ENCODE measurements at regions not wholly inside any gene's neighbourhood (a gene's known extent, or its start where the extent isn't known, plus 50 kb on each side); places are given as distances from the start of the nearest gene placed in this dataset.
A peak's percentile ranks its signal among the peaks of the same experiment; 100 is the strongest.

DNA sequence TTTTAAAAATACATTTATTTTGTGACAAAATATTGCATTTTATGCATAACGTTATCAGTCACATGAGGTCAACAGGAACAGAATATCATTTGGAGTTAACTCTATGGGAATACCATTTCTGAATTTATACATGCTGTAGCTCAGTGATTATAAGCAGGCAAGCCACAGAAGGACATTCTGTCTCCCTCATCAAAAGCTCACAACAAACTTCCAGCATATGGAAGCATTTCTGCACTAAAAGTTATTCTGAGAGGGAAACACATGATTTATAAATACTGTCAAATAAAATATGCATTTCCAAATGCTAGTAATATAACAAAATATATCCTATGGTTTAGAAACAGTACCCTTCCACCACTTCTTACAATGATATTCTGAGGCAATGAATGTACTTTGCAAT lies 854.1 kb upstream of the B3GALT2 start:
- H3K4me3 Mint-ChIP-seq = no peak overlapping the region
- H3K4me1 ChIP-seq (ENCODE audit: control insufficient read depth, insufficient read depth, low read length, poor library complexity, severe bottlenecking) = peaks cover 7% of the 10 kb centered on the region
- H3K36me3 Mint-ChIP-seq = no peaks in the 10 kb centered on the region
- no peak overlapping the region for H3K27ac ChIP-seq (ENCODE audit: insufficient read depth, low read length, poor library complexity, severe bottlenecking)
- H3K27me3 ChIP-seq (ENCODE audit: control insufficient read depth, insufficient read depth, low read length) = no peaks in the 10 kb centered on the region
- H3K4me3 ChIP-seq (ENCODE audit: low read depth, low read length) = no peak overlapping the region
- no peak overlapping the region for H3K27ac Mint-ChIP-seq
- ATAC-seq (ENCODE audit: low read depth in 2 of 2) (no peak), DNase-seq (no peak)
- H3K4me1 Mint-ChIP-seq = peaks cover 5 to 34% (median 19%) of the 10 kb centered on the region in 4 donors
- peaks cover 0 to under 1% of the 10 kb centered on the region in 2 experiments for H3K9me3 ChIP-seq (ENCODE audit: control insufficient read depth in 2 of 2, low read length in 2 of 2)
- H3K9me3 Mint-ChIP-seq = peaks cover 0 to 6% (median 0%) of the 10 kb centered on the region in 7 donors
- no peaks in the 10 kb centered on the region for H3K27me3 Mint-ChIP-seq
- H3K36me3 ChIP-seq (ENCODE audit: control insufficient read depth, insufficient read depth, low read length) = no peaks in the 10 kb centered on the region

DNA sequence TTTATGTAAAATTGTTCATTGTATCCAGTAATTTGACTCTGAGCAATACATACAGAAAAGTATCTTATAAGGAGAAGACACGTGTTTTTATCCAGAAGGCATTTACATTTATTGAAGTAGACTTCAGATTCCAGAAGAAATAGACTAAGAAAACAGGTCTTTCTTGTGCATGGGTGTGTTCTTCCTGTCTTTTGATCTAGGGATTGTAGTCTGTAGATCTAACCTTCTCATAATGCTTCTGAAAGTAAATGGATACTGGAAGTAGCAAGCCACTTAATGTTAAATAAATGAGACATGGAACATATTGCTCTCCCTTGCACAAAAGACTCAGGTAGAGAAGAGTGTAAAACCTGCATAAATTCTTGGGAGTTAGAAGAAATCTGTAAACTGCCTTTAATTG lies 853.2 kb upstream of the B3GALT2 start:
- H3K27me3 Mint-ChIP-seq = no peaks in the 10 kb centered on the region
- peak overlapping the region in 1 of 3 donors; percentile 51 for H3K27ac Mint-ChIP-seq
- peak in 1 of 2 donors; percentile 31 for ATAC-seq (ENCODE audit: low read depth in 2 of 2)
- H3K4me1 Mint-ChIP-seq = peaks cover 5 to 28% (median 12%) of the 10 kb centered on the region in 4 donors
- Histone ChIP-seq H3K36me3 (ENCODE audit: control insufficient read depth, insufficient read depth, low read length) (no peaks in the 10 kb centered on the region), H3K9me3 (ENCODE audit: control insufficient read depth in 2 of 2, low read length in 2 of 2) (peaks cover 0 to 2% of the 10 kb centered on the region in 2 experiments), H3K4me1 (ENCODE audit: control insufficient read depth, insufficient read depth, low read length, poor library complexity, severe bottlenecking) (peaks cover 7% of the 10 kb centered on the region), H3K27ac (ENCODE audit: insufficient read depth, low read length, poor library complexity, severe bottlenecking) (no peak overlapping the region), H3K27me3 (ENCODE audit: control insufficient read depth, insufficient read depth, low read length) (no peaks in the 10 kb centered on the region), H3K4me3 (ENCODE audit: low read depth, low read length) (peak overlapping the region; percentile 23)
- H3K4me3 Mint-ChIP-seq = peak overlapping the region in 2 of 4 donors; percentile 53 to 73
- H3K36me3 Mint-ChIP-seq = no peaks in the 10 kb centered on the region
- H3K9me3 Mint-ChIP-seq = peaks cover 0 to 8% (median 0%) of the 10 kb centered on the region in 7 donors
- DNase-seq = peak in 1 of 3 donors; percentile 22

DNA sequence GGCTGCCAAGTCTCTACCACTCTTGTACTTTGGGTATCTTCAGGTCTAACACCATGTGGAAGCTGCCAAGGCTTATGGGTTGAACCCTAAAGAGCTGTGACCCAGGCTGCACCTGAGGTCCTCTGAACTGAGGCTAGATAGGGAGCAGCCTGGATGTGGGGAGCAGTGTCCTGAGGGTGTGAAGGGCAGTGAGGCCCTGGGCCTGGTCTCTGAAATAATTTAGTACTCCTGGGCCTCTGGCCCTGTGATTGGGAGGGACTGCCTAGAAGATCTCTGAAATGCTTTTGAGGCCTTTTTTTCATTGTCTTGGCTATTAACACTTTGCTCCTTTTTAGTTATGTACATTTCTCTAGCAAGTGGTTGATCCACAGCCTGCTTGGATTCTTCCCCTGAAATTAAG lies 847.2 kb upstream of the B3GALT2 start:
- ATAC-seq (ENCODE audit: low read depth in 2 of 2) (no peak), DNase-seq (no peak)
- peaks cover 6 to 12% of the 10 kb centered on the region in 2 experiments for H3K9me3 ChIP-seq (ENCODE audit: control insufficient read depth in 2 of 2, low read length in 2 of 2)
- H3K36me3 Mint-ChIP-seq = peaks cover 7% of the 10 kb centered on the region
- no peak overlapping the region for H3K27ac ChIP-seq (ENCODE audit: insufficient read depth, low read length, poor library complexity, severe bottlenecking)
- H3K27me3 ChIP-seq (ENCODE audit: control insufficient read depth, insufficient read depth, low read length) = no peaks in the 10 kb centered on the region
- no peaks in the 10 kb centered on the region for H3K36me3 ChIP-seq (ENCODE audit: control insufficient read depth, insufficient read depth, low read length)
- no peak overlapping the region for H3K4me3 ChIP-seq (ENCODE audit: low read depth, low read length)
- H3K4me3 Mint-ChIP-seq = no peak overlapping the region
- H3K27ac Mint-ChIP-seq = peak overlapping the region in 1 of 3 donors; percentile 60
- H3K27me3 Mint-ChIP-seq = no peaks in the 10 kb centered on the region
- H3K4me1 Mint-ChIP-seq = peaks cover 0 to 5% (median under 1%) of the 10 kb centered on the region in 4 donors
- no peaks in the 10 kb centered on the region for H3K4me1 ChIP-seq (ENCODE audit: control insufficient read depth, insufficient read depth, low read length, poor library complexity, severe bottlenecking)
- H3K9me3 Mint-ChIP-seq = peaks cover 0 to 22% (median 8%) of the 10 kb centered on the region in 7 donors

DNA sequence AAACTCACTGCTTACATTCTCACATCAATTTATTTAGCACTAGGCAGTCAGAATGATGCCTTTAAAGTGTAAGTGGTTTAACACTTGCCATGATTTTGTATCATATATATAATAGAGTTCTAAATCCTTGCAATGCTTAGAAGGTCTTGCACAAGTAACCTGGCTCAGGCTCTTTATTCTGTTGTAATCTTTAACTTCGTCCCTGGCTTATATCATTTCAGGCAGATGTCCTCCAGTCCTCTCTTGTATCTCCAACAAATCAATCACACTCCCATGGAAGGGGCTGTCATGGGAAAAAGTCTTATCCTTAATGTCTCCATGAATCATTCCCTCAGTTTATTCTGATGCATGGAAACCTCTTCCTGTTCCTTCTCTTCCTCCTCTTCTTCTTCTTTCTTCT lies 841.6 kb upstream of the B3GALT2 start:
- Mint-ChIP-seq H3K36me3 (peaks cover 2% of the 10 kb centered on the region), H3K4me3 (no peak overlapping the region), H3K9me3 (peaks cover 0 to 7% (median 4%) of the 10 kb centered on the region in 7 donors), H3K4me1 (peaks cover 0 to 2% (median 0%) of the 10 kb centered on the region in 4 donors), H3K27ac (no peak overlapping the region), H3K27me3 (no peaks in the 10 kb centered on the region)
- Histone ChIP-seq H3K27ac (ENCODE audit: insufficient read depth, low read length, poor library complexity, severe bottlenecking) (no peak overlapping the region), H3K4me3 (ENCODE audit: low read depth, low read length) (no peak overlapping the region), H3K4me1 (ENCODE audit: control insufficient read depth, insufficient read depth, low read length, poor library complexity, severe bottlenecking) (no peaks in the 10 kb centered on the region), H3K36me3 (ENCODE audit: control insufficient read depth, insufficient read depth, low read length) (no peaks in the 10 kb centered on the region), H3K9me3 (ENCODE audit: control insufficient read depth in 2 of 2, low read length in 2 of 2) (peaks cover under 1% of the 10 kb centered on the region in 2 experiments), H3K27me3 (ENCODE audit: control insufficient read depth, insufficient read depth, low read length) (no peaks in the 10 kb centered on the region)
- ATAC-seq (ENCODE audit: low read depth in 2 of 2) = no peak
- DNase-seq = no peak

DNA sequence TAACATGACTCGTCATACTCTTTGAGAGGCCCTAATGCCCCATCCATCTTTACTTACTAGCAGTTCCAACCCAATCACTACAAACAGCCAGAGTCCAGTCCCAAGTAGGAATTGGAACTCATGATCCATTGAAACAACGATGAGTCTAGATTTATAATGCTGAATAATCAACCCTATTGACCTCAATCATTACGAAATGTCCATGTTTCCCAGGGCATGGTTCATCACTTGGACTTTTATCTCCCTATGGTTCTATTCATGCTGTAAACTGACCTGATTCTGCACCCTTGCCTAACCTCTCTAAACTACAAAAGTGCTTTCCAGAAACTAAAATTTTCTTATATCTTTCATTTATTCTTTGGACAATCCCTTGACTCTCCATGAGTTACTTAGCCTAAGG lies 840.0 kb upstream of the B3GALT2 start:
- H3K36me3 Mint-ChIP-seq = no peaks in the 10 kb centered on the region
- Histone ChIP-seq H3K4me1 (ENCODE audit: control insufficient read depth, insufficient read depth, low read length, poor library complexity, severe bottlenecking) (no peaks in the 10 kb centered on the region), H3K27me3 (ENCODE audit: control insufficient read depth, insufficient read depth, low read length) (no peaks in the 10 kb centered on the region), H3K9me3 (ENCODE audit: control insufficient read depth in 2 of 2, low read length in 2 of 2) (no peaks in the 10 kb centered on the region), H3K36me3 (ENCODE audit: control insufficient read depth, insufficient read depth, low read length) (no peaks in the 10 kb centered on the region), H3K4me3 (ENCODE audit: low read depth, low read length) (no peak overlapping the region), H3K27ac (ENCODE audit: insufficient read depth, low read length, poor library complexity, severe bottlenecking) (no peak overlapping the region)
- H3K9me3 Mint-ChIP-seq = peaks cover 0 to 7% (median 4%) of the 10 kb centered on the region in 7 donors
- H3K4me3 Mint-ChIP-seq = peak overlapping the region in 1 of 4 donors; percentile 1
- DNase-seq (no peak), ATAC-seq (ENCODE audit: low read depth in 2 of 2) (no peak)
- H3K27me3 Mint-ChIP-seq = no peaks in the 10 kb centered on the region
- peaks cover 0 to 2% (median 0%) of the 10 kb centered on the region in 4 donors for H3K4me1 Mint-ChIP-seq
- peak overlapping the region in 1 of 3 donors; percentile 30 for H3K27ac Mint-ChIP-seq

DNA sequence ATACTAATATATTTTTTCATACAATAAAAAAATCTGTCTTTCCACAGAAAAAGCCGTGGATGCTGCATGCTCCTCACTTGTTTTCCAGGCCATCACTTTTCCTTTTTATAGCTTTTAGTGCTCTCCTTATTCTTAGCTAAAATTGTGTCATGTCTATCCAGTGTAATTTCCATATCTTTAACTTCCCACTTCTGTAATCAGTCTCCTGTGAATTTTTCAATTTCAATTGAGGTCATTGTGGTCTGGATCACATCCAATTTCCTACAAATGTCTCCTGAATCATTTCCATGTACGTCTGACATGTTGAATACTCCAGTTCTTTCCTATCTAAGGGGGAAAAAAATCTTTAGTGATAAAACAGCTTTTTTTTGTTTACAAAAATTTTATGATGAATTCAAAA lies 838.2 kb upstream of the B3GALT2 start:
- no peaks in the 10 kb centered on the region for H3K9me3 ChIP-seq (ENCODE audit: control insufficient read depth in 2 of 2, low read length in 2 of 2)
- H3K27me3 ChIP-seq (ENCODE audit: control insufficient read depth, insufficient read depth, low read length) = no peaks in the 10 kb centered on the region
- Mint-ChIP-seq H3K9me3 (peaks cover 0 to 4% (median 3%) of the 10 kb centered on the region in 7 donors), H3K27me3 (no peaks in the 10 kb centered on the region), H3K4me3 (no peak overlapping the region), H3K27ac (no peak overlapping the region), H3K36me3 (no peaks in the 10 kb centered on the region), H3K4me1 (peaks cover 0 to 2% (median 0%) of the 10 kb centered on the region in 4 donors)
- no peaks in the 10 kb centered on the region for H3K4me1 ChIP-seq (ENCODE audit: control insufficient read depth, insufficient read depth, low read length, poor library complexity, severe bottlenecking)
- H3K27ac ChIP-seq (ENCODE audit: insufficient read depth, low read length, poor library complexity, severe bottlenecking) = no peak overlapping the region
- no peaks in the 10 kb centered on the region for H3K36me3 ChIP-seq (ENCODE audit: control insufficient read depth, insufficient read depth, low read length)
- no peak for DNase-seq
- no peak for ATAC-seq (ENCODE audit: low read depth in 2 of 2)
- H3K4me3 ChIP-seq (ENCODE audit: low read depth, low read length) = no peak overlapping the region

DNA sequence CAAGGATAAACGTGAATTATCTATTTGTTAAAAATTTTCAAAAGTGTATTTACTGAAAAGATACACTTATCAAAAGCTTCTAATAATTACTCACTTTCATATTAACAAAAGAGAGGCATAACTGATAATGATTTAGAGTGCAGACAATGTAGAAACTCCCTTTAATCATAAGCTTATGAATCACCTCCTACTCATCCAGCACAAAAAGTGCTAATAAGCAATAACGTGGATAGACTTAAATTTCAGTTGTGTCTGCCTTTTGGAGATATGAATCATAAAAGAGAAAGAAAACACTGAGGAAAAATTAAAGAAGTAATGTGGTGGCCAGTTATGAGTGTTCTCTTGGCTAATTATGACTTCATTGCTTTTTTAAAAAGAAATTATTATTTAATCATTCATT lies 827.6 kb upstream of the B3GALT2 start:
- H3K36me3 Mint-ChIP-seq = no peaks in the 10 kb centered on the region

DNA sequence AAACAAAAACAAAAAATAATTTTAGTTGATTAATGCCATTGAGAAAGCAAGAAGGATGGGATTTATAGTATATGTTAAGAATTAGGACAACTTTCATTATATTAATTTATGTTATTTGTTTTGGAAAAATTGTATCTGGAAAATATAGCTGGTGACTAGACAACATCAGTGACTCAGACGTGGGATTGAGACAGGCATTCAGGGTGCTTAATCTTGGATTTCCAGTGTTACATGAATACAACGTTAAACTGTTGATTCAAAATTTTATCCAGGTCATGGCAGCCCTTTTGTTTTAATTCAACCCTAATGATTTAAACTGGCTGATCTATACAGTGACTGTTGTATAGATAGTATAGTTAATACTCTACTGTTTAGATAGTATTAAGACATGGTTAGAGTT lies 827.1 kb upstream of the B3GALT2 start:
- Mint-ChIP-seq H3K36me3 (no peaks in the 10 kb centered on the region), H3K27me3 (no peaks in the 10 kb centered on the region), H3K9me3 (peaks cover 0 to 10% (median 3%) of the 10 kb centered on the region in 7 donors), H3K27ac (no peak overlapping the region), H3K4me1 (peaks cover 0 to 2% (median 0%) of the 10 kb centered on the region in 4 donors), H3K4me3 (no peak overlapping the region)
- Histone ChIP-seq H3K27ac (ENCODE audit: insufficient read depth, low read length, poor library complexity, severe bottlenecking) (no peak overlapping the region), H3K4me3 (ENCODE audit: low read depth, low read length) (no peak overlapping the region), H3K27me3 (ENCODE audit: control insufficient read depth, insufficient read depth, low read length) (no peaks in the 10 kb centered on the region), H3K4me1 (ENCODE audit: control insufficient read depth, insufficient read depth, low read length, poor library complexity, severe bottlenecking) (no peaks in the 10 kb centered on the region), H3K9me3 (ENCODE audit: control insufficient read depth in 2 of 2, low read length in 2 of 2) (no peaks in the 10 kb centered on the region), H3K36me3 (ENCODE audit: control insufficient read depth, insufficient read depth, low read length) (no peaks in the 10 kb centered on the region)
- ATAC-seq (ENCODE audit: low read depth in 2 of 2) = no peak
- DNase-seq = no peak

More for the DNA sequence above, 827.6 kb upstream of the B3GALT2 start:
- Histone ChIP-seq H3K27me3 (ENCODE audit: control insufficient read depth, insufficient read depth, low read length) (no peaks in the 10 kb centered on the region), H3K4me1 (ENCODE audit: control insufficient read depth, insufficient read depth, low read length, poor library complexity, severe bottlenecking) (no peaks in the 10 kb centered on the region), H3K36me3 (ENCODE audit: control insufficient read depth, insufficient read depth, low read length) (no peaks in the 10 kb centered on the region), H3K27ac (ENCODE audit: insufficient read depth, low read length, poor library complexity, severe bottlenecking) (no peak overlapping the region), H3K9me3 (ENCODE audit: control insufficient read depth in 2 of 2, low read length in 2 of 2) (no peaks in the 10 kb centered on the region), H3K4me3 (ENCODE audit: low read depth, low read length) (no peak overlapping the region)
- Mint-ChIP-seq H3K4me3 (no peak overlapping the region), H3K27ac (no peak overlapping the region), H3K9me3 (peaks cover 3 to 10% (median 4%) of the 10 kb centered on the region in 7 donors), H3K4me1 (peaks cover 0 to under 1% (median 0%) of the 10 kb centered on the region in 4 donors), H3K27me3 (no peaks in the 10 kb centered on the region)
- ATAC-seq (ENCODE audit: low read depth in 2 of 2) = no peak
- DNase-seq = no peak

Data from CD4-positive, CD25-positive, alpha-beta regulatory T cell (primary cell).